Mesendoderm (in vitro differentiated cells): ENCODE measurements at regions not wholly inside any gene's neighbourhood (a gene's known extent, or its start where the extent isn't known, plus 50 kb on each side); places are given as distances from the start of the nearest gene placed in this dataset.

ENCODE experiments used
- DNase-seq: peaks from one replicate; pipeline ENCODE4 v3.0.0; 2013
- H2AK5ac ChIP-seq: 2 replicates; pipeline ENCODE4 v1.6.1; 2013; ENCODE audit warnings: low read length, inconsistent platforms
- H2BK120ac ChIP-seq: 2 replicates; pipeline ENCODE4 v1.6.1; 2013; ENCODE audit warnings: low read depth, mild to moderate bottlenecking, low read length, moderate library complexity, mixed read lengths
- H2BK15ac ChIP-seq: replicated peaks from 2 replicates; pipeline ENCODE4 v1.6.1; 2013; ENCODE audit warnings: low read depth, mild to moderate bottlenecking, moderate library complexity
- H2BK5ac ChIP-seq: 2 replicates; pipeline ENCODE4 v1.6.1; 2013; ENCODE audit warnings: low read length, inconsistent platforms
- H3K18ac ChIP-seq: 2 replicates; pipeline ENCODE4 v1.6.1; 2013; ENCODE audit warnings: mild to moderate bottlenecking, low read length, mixed read lengths
- H3K23ac ChIP-seq: one replicate; pipeline ENCODE4 v1.6.1; 2013; ENCODE audit warnings: low read length
- H3K27ac ChIP-seq: 2 replicates; pipeline ENCODE4 v1.5.1; 2013; ENCODE audit warnings: low read depth, mild to moderate bottlenecking, inconsistent platforms, low read length, moderate library complexity
- H3K27me3 ChIP-seq: 2 replicates; pipeline ENCODE4 v1.6.1; 2013; ENCODE audit warnings: low read length, control low read depth, mild to moderate bottlenecking, inconsistent platforms; ENCODE audit not compliant: insufficient read depth, poor library complexity
- H3K36me3 ChIP-seq: 2 replicates; pipeline ENCODE4 v1.6.1; 2013; ENCODE audit warnings: low read length, inconsistent platforms; ENCODE audit not compliant: control insufficient read depth, insufficient read depth
- H3K4ac ChIP-seq: one replicate; pipeline ENCODE4 v1.6.1; 2013; ENCODE audit warnings: low read depth, mild to moderate bottlenecking, low read length, moderate library complexity
- H3K4me1 ChIP-seq: 2 replicates; pipeline ENCODE4 v1.6.1; 2013; ENCODE audit warnings: low read depth, low read length, inconsistent platforms; ENCODE audit not compliant: control insufficient read depth
- H3K4me2 ChIP-seq: 2 replicates; pipeline ENCODE4 v1.6.1; 2013; ENCODE audit warnings: low read length
- H3K4me3 ChIP-seq: 2 replicates; pipeline ENCODE4 v1.5.1; 2013; ENCODE audit warnings: mild to moderate bottlenecking, low read length
- H3K56ac ChIP-seq: one replicate; pipeline ENCODE4 v1.6.1; 2013; ENCODE audit warnings: low read length
- H3K79me1 ChIP-seq: 2 replicates; pipeline ENCODE4 v1.6.1; 2013; ENCODE audit warnings: low read length, inconsistent platforms
- H3K79me2 ChIP-seq: 2 replicates; pipeline ENCODE4 v1.6.1; 2013; ENCODE audit warnings: mild to moderate bottlenecking, low read length; ENCODE audit not compliant: control insufficient read depth, insufficient read depth
- H3K9ac ChIP-seq: 2 replicates; pipeline ENCODE4 v1.6.1; 2013; ENCODE audit warnings: low read length, inconsistent platforms
- H4K5ac ChIP-seq: one replicate; pipeline ENCODE4 v1.6.1; 2013; ENCODE audit warnings: low read length
- H4K8ac ChIP-seq: one replicate; pipeline ENCODE4 v1.6.1; 2013; ENCODE audit warnings: low read depth, mild to moderate bottlenecking, control low read depth, low read length, moderate library complexity
- WGBS: extraction: QIAGEN DNeasy Blood & Tissue Kit; methylation state at CpG from one replicate; pipeline ENCODE4 v1.1.7; 2013; ENCODE audit warnings: low lambda C conversion rate, missing lambda C conversion rate; ENCODE audit not compliant: insufficient coverage; ENCODE audit errors: extremely low coverage; 5-methylcytosine and 5-hydroxymethylcytosine counted together

DNA sequence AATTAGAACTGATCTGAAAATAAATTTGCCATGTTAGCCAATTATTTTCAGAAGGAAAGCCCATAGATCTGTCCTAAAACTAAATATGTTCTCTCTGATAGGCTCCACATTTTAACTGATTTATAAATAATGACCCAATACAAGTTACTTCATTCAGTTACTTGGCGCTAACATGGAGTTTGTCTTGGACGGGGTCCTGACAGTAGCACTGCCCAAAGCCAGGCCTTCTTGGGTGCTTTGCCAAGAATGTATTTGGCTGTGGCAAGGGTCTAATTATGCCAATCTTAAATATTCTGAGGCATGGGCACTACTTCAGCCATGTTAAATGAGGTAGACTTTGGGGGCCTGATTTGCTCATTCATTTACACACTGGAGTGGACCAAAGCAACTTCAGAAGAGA, 135.0 kb upstream of the PKDCC start:
- no peak overlapping the region for H3K4ac ChIP-seq
- no peak overlapping the region for H2BK15ac ChIP-seq
- no peaks in the 10 kb centered on the region for H3K4me1 ChIP-seq
- no peaks in the 10 kb centered on the region for H3K79me1 ChIP-seq
- H3K36me3 ChIP-seq, result no peaks in the 10 kb centered on the region
- no peak overlapping the region for H3K4me3 ChIP-seq
- no peak overlapping the region for H3K18ac ChIP-seq
- DNase-seq, result no peak
- no peak overlapping the region for H3K56ac ChIP-seq
- no CpG with 5 or more reads among the region's 2 CpGs for WGBS
- no peaks in the 10 kb centered on the region for H3K79me2 ChIP-seq
- no peak overlapping the region for H2BK120ac ChIP-seq
- H4K8ac ChIP-seq, result no peak overlapping the region
- H3K27ac ChIP-seq, result no peak overlapping the region
- no peak overlapping the region for H3K4me2 ChIP-seq
- no peak overlapping the region for H3K23ac ChIP-seq
- no peak overlapping the region for H2AK5ac ChIP-seq
- H4K5ac ChIP-seq, result no peak overlapping the region
- H2BK5ac ChIP-seq, result no peak overlapping the region
- H3K9ac ChIP-seq, result no peak overlapping the region
- H3K27me3 ChIP-seq, result no peaks in the 10 kb centered on the region

DNA sequence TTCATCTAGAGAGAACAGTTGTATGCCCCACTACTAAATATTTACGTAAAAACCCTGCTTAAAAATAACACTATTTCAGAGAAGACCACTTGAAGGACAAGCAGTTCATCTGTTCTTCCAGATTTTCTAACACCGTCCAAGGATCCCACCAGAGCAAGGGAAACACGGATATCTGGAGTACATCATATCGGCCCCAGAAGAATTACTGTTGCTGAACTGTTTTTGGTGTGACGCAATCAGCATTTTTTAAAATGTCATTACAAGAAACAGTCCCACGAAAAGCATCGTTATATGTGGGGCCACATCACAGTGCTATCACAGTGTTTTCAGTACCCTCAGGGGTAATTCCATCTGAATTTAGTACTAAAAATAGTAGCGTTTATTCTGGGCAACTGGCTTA, 134.5 kb upstream of the PKDCC start:
- no peak overlapping the region for H3K4me2 ChIP-seq
- no peak for DNase-seq
- no CpG with 5 or more reads among the region's 8 CpGs for WGBS

DNA sequence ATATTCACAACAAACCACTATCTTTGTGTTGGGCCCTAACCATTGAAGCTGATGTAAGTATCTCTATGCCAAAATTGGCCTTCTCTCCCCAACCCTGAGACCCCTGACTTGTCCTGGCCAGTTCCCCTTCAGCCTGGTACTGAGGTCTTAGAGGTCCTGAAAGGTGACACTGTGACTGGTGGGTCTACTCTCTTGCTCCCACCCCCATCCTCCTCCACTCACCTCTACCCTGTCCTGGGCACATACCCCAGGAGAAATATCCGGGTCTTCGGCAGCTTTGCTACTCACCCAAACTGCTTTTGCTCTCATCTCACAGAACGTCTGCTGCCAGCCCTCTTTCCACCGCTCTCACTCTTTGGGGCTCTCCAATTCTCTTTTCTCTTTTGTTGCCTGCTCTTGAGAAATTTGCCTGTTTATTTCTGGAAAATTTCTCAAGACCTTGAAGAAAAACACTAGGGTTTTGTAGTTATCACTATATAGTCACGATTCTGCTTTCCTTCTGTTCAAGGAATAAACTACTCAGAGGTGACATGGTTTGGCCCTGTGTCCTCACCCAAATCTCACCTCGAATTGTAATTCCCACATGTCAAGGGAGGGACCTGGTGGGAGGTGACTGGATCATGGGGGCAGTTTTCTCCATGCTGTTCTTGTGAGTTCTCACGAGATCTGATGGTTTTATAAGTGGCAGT, 133.8 kb upstream of the PKDCC start:
- Histone ChIP-seq H3K4me1 (no peaks in the 10 kb centered on the region), H3K79me1 (no peaks in the 10 kb centered on the region), H3K18ac (no peak overlapping the region), H3K36me3 (no peaks in the 10 kb centered on the region), H2BK120ac (no peak overlapping the region), H3K23ac (no peak overlapping the region), H2AK5ac (no peak overlapping the region), H3K27ac (no peak overlapping the region), H3K56ac (no peak overlapping the region), H3K4ac (no peak overlapping the region), H3K79me2 (no peaks in the 10 kb centered on the region), H2BK15ac (no peak overlapping the region), H3K27me3 (no peaks in the 10 kb centered on the region), H3K4me3 (no peak overlapping the region), H3K4me2 (no peak overlapping the region), H2BK5ac (no peak overlapping the region), H4K8ac (no peak overlapping the region), H3K9ac (no peak overlapping the region), H4K5ac (no peak overlapping the region)
- WGBS, result no CpG with 5 or more reads among the region's 7 CpGs
- DNase-seq, result no peak

More for the DNA sequence above, 134.5 kb upstream of the PKDCC start:
- H3K79me1 ChIP-seq, result no peaks in the 10 kb centered on the region
- H2BK120ac ChIP-seq, result no peak overlapping the region
- H2BK15ac ChIP-seq, result no peak overlapping the region
- no peak overlapping the region for H4K5ac ChIP-seq
- H3K23ac ChIP-seq, result no peak overlapping the region
- no peak overlapping the region for H2BK5ac ChIP-seq
- no peaks in the 10 kb centered on the region for H3K4me1 ChIP-seq
- H4K8ac ChIP-seq, result no peak overlapping the region
- H3K9ac ChIP-seq, result no peak overlapping the region
- H3K4ac ChIP-seq, result no peak overlapping the region
- no peak overlapping the region for H3K56ac ChIP-seq
- H2AK5ac ChIP-seq, result no peak overlapping the region
- no peaks in the 10 kb centered on the region for H3K36me3 ChIP-seq
- no peaks in the 10 kb centered on the region for H3K79me2 ChIP-seq
- H3K27me3 ChIP-seq, result no peaks in the 10 kb centered on the region
- no peak overlapping the region for H3K18ac ChIP-seq
- H3K27ac ChIP-seq, result no peak overlapping the region
- no peak overlapping the region for H3K4me3 ChIP-seq

DNA sequence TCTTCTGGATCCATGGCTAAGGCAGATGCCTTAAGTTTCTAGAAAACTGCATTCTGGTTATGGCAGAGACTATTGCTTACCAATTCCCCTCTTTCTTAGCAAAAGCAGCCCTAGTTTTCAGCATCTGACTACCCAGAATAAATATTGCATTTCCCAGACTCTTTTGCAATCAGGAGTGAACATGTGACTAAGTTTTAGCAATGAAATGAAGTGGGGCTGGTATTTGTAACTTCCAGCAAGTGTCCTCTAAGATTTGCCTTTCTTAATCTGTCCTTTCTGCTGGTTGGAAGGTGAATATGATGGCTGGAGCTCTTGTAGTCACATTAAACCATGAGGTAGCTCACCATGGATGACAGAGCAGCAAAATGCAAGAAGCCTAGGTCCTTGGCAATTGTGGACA, 132.9 kb upstream of the PKDCC start:
- no peak overlapping the region for H2AK5ac ChIP-seq
- H3K27me3 ChIP-seq, result no peaks in the 10 kb centered on the region
- H2BK5ac ChIP-seq, result no peak overlapping the region
- no peak overlapping the region for H3K23ac ChIP-seq
- no peaks in the 10 kb centered on the region for H3K79me1 ChIP-seq
- H3K27ac ChIP-seq, result no peak overlapping the region
- no peaks in the 10 kb centered on the region for H3K79me2 ChIP-seq
- no peak for DNase-seq
- H2BK120ac ChIP-seq, result no peak overlapping the region
- H2BK15ac ChIP-seq, result no peak overlapping the region
- no peak overlapping the region for H3K56ac ChIP-seq
- no peaks in the 10 kb centered on the region for H3K36me3 ChIP-seq
- no peak overlapping the region for H3K9ac ChIP-seq
- no peaks in the 10 kb centered on the region for H3K4me1 ChIP-seq
- H3K4me3 ChIP-seq, result no peak overlapping the region
- no peak overlapping the region for H3K4me2 ChIP-seq
- no peak overlapping the region for H3K18ac ChIP-seq
- no peak overlapping the region for H4K5ac ChIP-seq
- H3K4ac ChIP-seq, result no peak overlapping the region
- H4K8ac ChIP-seq, result no peak overlapping the region

DNA sequence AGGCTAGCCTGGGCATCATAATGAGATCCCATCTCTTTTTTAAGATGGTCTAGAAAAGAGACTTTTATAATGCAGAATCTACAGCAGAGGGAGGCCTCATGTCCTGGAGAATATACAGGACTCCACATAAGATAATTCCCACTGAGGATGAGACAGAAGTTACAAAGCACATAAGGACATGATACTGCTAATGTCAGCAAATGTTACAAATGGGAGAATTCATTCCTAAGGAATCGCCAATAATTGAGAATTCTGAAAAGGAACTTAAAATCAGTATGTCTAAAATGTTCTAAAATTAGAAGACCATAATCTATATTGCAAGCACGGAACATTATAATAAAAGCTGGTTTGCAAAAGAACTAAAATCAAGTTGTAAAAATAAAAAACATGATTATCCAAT, 131.6 kb upstream of the PKDCC start:
- H3K9ac ChIP-seq, result no peak overlapping the region
- no CpG with 5 or more reads among the region's 2 CpGs for WGBS

DNA sequence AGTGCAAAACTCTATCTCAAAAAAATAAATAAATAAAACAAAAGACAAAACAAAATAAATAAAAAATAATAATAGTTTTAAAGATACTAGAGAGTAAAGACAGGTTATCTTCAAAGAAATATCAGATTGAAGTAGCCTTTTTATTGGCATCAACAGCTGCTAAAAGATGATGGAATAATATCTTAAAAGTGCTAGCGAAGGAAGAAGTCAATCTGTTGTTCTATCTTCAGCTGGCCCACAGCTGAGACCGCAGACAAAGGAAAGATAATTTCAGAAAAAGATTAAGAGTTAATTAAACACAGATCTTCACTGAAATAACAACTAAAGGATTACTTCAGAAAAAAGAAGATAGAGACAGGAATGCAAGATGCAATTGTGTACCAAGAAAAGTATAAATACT, 130.2 kb upstream of the PKDCC start:
- Histone ChIP-seq H3K79me2 (no peaks in the 10 kb centered on the region), H3K79me1 (no peaks in the 10 kb centered on the region), H3K9ac (no peak overlapping the region), H3K23ac (no peak overlapping the region), H3K18ac (no peak overlapping the region), H3K56ac (no peak overlapping the region), H2BK120ac (no peak overlapping the region), H3K4ac (no peak overlapping the region), H4K8ac (no peak overlapping the region), H4K5ac (no peak overlapping the region), H2BK15ac (no peak overlapping the region), H3K27me3 (no peaks in the 10 kb centered on the region), H3K4me2 (no peak overlapping the region), H2BK5ac (no peak overlapping the region), H3K36me3 (no peaks in the 10 kb centered on the region), H3K4me1 (peaks cover 2% of the 10 kb centered on the region), H2AK5ac (no peak overlapping the region), H3K4me3 (no peak overlapping the region), H3K27ac (no peak overlapping the region)
- DNase-seq, result no peak
- no CpG with 5 or more reads among the region's 2 CpGs for WGBS

More for the DNA sequence above, 131.6 kb upstream of the PKDCC start:
- Histone ChIP-seq H2AK5ac (no peak overlapping the region), H3K4me2 (no peak overlapping the region), H4K5ac (no peak overlapping the region), H3K4me1 (no peaks in the 10 kb centered on the region), H3K27ac (no peak overlapping the region), H3K79me2 (no peaks in the 10 kb centered on the region), H3K4ac (no peak overlapping the region), H3K79me1 (no peaks in the 10 kb centered on the region), H3K18ac (no peak overlapping the region), H2BK15ac (no peak overlapping the region), H2BK120ac (no peak overlapping the region), H3K4me3 (no peak overlapping the region), H3K27me3 (no peaks in the 10 kb centered on the region), H3K23ac (no peak overlapping the region), H2BK5ac (no peak overlapping the region), H4K8ac (no peak overlapping the region), H3K36me3 (no peaks in the 10 kb centered on the region), H3K56ac (no peak overlapping the region)
- no peak for DNase-seq
